A673 (cell line): ENCODE measurements at regions not wholly inside any gene's neighbourhood (a gene's known extent, or its start where the extent isn't known, plus 50 kb on each side); places are given as distances from the start of the nearest gene placed in this dataset.
A peak's percentile ranks its signal among the peaks of the same experiment; 100 is the strongest.

Experiments used
- BruUV-seq: library from RNA; stranded (reverse); fragments of 400-500 nt; replicated peaks from 2 replicates; lab custom pipeline; 2021; lab: Mats Ljungman, UMichigan
- CTCF ChIA-PET: fragments of 300-600 bp; sonication (Branson Sonifier 250); formaldehyde crosslinking; loops from one replicate; lab custom pipeline; 2022; ENCODE audit warnings: antibody characterized with exemption; lab: Charles Lee
- POLR2A ChIA-PET: fragments of 300-600 bp; sonication (Branson Sonifier 250); formaldehyde crosslinking; loops from one replicate; lab custom pipeline; 2022; ENCODE audit warnings: antibody characterized with exemption; ENCODE audit not compliant: low non-redundant PET; lab: Charles Lee
- DNase-seq: peaks from one replicate; pipeline ENCODE4 v3.0.0-alpha.2; 2015; ENCODE audit warnings: low spot score
- H3K27ac ChIP-seq: fragments of 200-600 bp; sonication (generic); 2 replicates; pipeline ENCODE4 v1.5.1; 2016; ENCODE audit warnings: mixed run types, low read depth, mild to moderate bottlenecking, mixed read lengths, antibody characterized with exemption, low read length; ENCODE audit not compliant: poor library complexity, severe bottlenecking
- H3K27me3 ChIP-seq: fragments of 200-600 bp; sonication (generic); replicated peaks from 2 replicates; pipeline ENCODE4 v1.6.1; 2017; ENCODE audit warnings: mixed run types, low read depth, mild to moderate bottlenecking, mixed read lengths, antibody characterized with exemption, low read length; ENCODE audit not compliant: insufficient read depth, poor library complexity
- H3K36me3 ChIP-seq: fragments of 200-600 bp; sonication (generic); 2 replicates; pipeline ENCODE4 v1.6.1; 2016; ENCODE audit warnings: mixed run types, mild to moderate bottlenecking, mixed read lengths, antibody characterized with exemption, low read length; ENCODE audit not compliant: insufficient read depth, poor library complexity, severe bottlenecking
- H3K4me1 ChIP-seq: fragments of 200-600 bp; sonication (generic); 2 replicates; pipeline ENCODE4 v1.6.1; 2017; ENCODE audit warnings: mixed run types, mild to moderate bottlenecking, mixed read lengths, antibody characterized with exemption, low read length; ENCODE audit not compliant: insufficient read depth, poor library complexity, severe bottlenecking
- H3K4me3 ChIP-seq: fragments of 200-600 bp; sonication (generic); 2 replicates; pipeline ENCODE4 v1.5.1; 2016; ENCODE audit warnings: low read depth, mixed run types, mild to moderate bottlenecking, mixed read lengths, low read length; ENCODE audit not compliant: poor library complexity, severe bottlenecking
- H3K9me3 ChIP-seq: fragments of 200-600 bp; sonication (generic); 2 replicates; pipeline ENCODE4 v1.6.1; 2016; ENCODE audit warnings: mixed run types, low read depth, mild to moderate bottlenecking, mixed read lengths, antibody characterized with exemption, low read length; ENCODE audit not compliant: poor library complexity, severe bottlenecking
- CTCF ChIP-seq: fragments of 300-800, 200-600 bp; sonication (generic); conservative IDR thresholded peaks from 2 replicates; pipeline ENCODE4 v1.5.1; 2017; ENCODE audit warnings: low read depth, mild to moderate bottlenecking, antibody characterized with exemption, low read length, moderate library complexity, mixed read lengths
- EZH2 ChIP-seq: fragments of 200-600 bp; sonication (generic); IDR thresholded peaks from 2 replicates; pipeline ENCODE4 v1.6.1; 2017; ENCODE audit warnings: borderline replicate concordance, low read depth, mild to moderate bottlenecking, mixed read lengths, antibody characterized with exemption, low read length; ENCODE audit not compliant: poor library complexity, severe bottlenecking
- intact Hi-C: fragments of 100-400 bp; cut with micrococcal nuclease; formaldehyde crosslinking; loops from one replicate; pipeline ENCODE4 v1.10.0; 2022; ENCODE audit not compliant: unreplicated experiment

GRCh38 chr13:106151056-106151699 is 384.3 kb downstream of the EFNB2 start:
- no peaks in the 10 kb centered on the region for H3K27me3 ChIP-seq
- H3K36me3 ChIP-seq = no peaks in the 10 kb centered on the region
- no TSS peak for BruUV-seq
- ChIA-PET POLR2A (no interaction called here), CTCF (no interaction called here)
- no peak overlapping the region for H3K27ac ChIP-seq
- no peak overlapping the region for H3K4me3 ChIP-seq
- no peaks in the 10 kb centered on the region for H3K9me3 ChIP-seq
- no peak for DNase-seq
- intact Hi-C loops = no loop called here
- no peaks in the 10 kb centered on the region for H3K4me1 ChIP-seq
- TF ChIP-seq EZH2 (no peak), CTCF (no peak)

GRCh38 chr13:106145997-106146864 is 389.2 kb downstream of the EFNB2 start:
- Histone ChIP-seq H3K36me3 (no peaks in the 10 kb centered on the region), H3K4me1 (no peaks in the 10 kb centered on the region), H3K9me3 (no peaks in the 10 kb centered on the region), H3K27me3 (no peaks in the 10 kb centered on the region), H3K4me3 (no peak overlapping the region), H3K27ac (no peak overlapping the region)
- POLR2A ChIA-PET = no interaction called here
- TF ChIP-seq EZH2 (no peak), CTCF (0 out of 2 replicates have a peak, but pooled peaks have one; percentile 14)
- intact Hi-C loops = no loop called here
- BruUV-seq = no TSS peak
- CTCF ChIA-PET = no interaction called here
- DNase-seq = no peak

GRCh38 chr13:106145070-106145469 is 390.4 kb downstream of the EFNB2 start:
- H3K27ac ChIP-seq = no peak overlapping the region
- no peaks in the 10 kb centered on the region for H3K9me3 ChIP-seq
- ChIA-PET CTCF (no interaction called here), POLR2A (no interaction called here)
- DNase-seq = no peak
- no peak overlapping the region for H3K4me3 ChIP-seq
- H3K4me1 ChIP-seq = no peaks in the 10 kb centered on the region
- TF ChIP-seq CTCF (no peak), EZH2 (no peak)
- intact Hi-C loops = no loop called here
- no peaks in the 10 kb centered on the region for H3K27me3 ChIP-seq
- BruUV-seq = no TSS peak
- H3K36me3 ChIP-seq = no peaks in the 10 kb centered on the region
